Heart left ventricle (tissue), 16 donors: ENCODE measurements at regions not wholly inside any gene's neighbourhood (a gene's known extent, or its start where the extent isn't known, plus 50 kb on each side); places are given as distances from the start of the nearest gene placed in this dataset.

Experiments used
- ATAC-seq, 4 donors: fragments of 200-7000 bp; cut with Tn5 transposase; one replicate each; pipeline ENCODE4 v1.9.1; 2020 to 2022; ENCODE audit warnings: moderate library complexity in 4 of 4, mild to moderate bottlenecking in 3 of 4, moderate number of reproducible peaks in 1 of 4
- DNase-seq, 5 donors: peaks; one replicate each; pipeline ENCODE4 v3.0.0-alpha.2; 2020
- H3K27ac ChIP-seq, 12 donors: fragments of 200-600 bp; sonication (generic) in 4 of 12; one replicate each; pipeline versions ENCODE4 v1.5.0 to v1.8.0; 2016 to 2022; ENCODE audit warnings: mild to moderate bottlenecking in 2 of 12
- H3K27me3 ChIP-seq, 9 donors: fragments of 200-600 bp; sonication (generic) in 2 of 9; one replicate each; pipeline versions ENCODE4 v1.5.1 to v1.8.0; 2016 to 2022; ENCODE audit warnings: mild to moderate bottlenecking in 3 of 9
- H3K36me3 ChIP-seq, 9 donors: fragments of 200-600 bp; sonication (generic) in 2 of 9; one replicate each; pipeline versions ENCODE4 v1.5.0 to v1.8.0; 2018 to 2022; ENCODE audit warnings: mild to moderate bottlenecking in 2 of 9
- H3K4me1 ChIP-seq, 12 donors: fragments of 200-600 bp; sonication (generic) in 4 of 12; one replicate each; pipeline versions ENCODE4 v1.5.0 to v1.8.0; 2016 to 2022; ENCODE audit warnings: mild to moderate bottlenecking in 3 of 12
- H3K4me3 ChIP-seq, 12 donors: fragments of 200-600 bp; sonication (generic) in 4 of 12; one replicate each; pipeline versions ENCODE4 v1.5.0 to v1.8.0; 2017 to 2022; ENCODE audit warnings: mild to moderate bottlenecking in 9 of 12, moderate library complexity in 4 of 12
- H3K9me3 ChIP-seq, 12 donors: fragments of 200-600 bp; sonication (generic) in 4 of 12; one replicate each; pipeline versions ENCODE4 v1.5.0 to v1.8.0; 2016 to 2022; ENCODE audit warnings: mild to moderate bottlenecking in 1 of 12
- CTCF ChIP-seq, 12 donors: fragments of 200-600 bp; sonication (generic) in 4 of 12; IDR thresholded peaks; one replicate each; pipeline versions ENCODE4 v1.5.0 to v1.8.0; 2018 to 2022; ENCODE audit warnings: antibody characterized with exemption in 12 of 12, mild to moderate bottlenecking in 5 of 12
- POLR2A ChIP-seq, 2 donors: fragments of 450-650 bp; IDR thresholded peaks; one replicate each; pipeline ENCODE4 v1.6.1; 2017; ENCODE audit warnings: antibody characterized with exemption in 2 of 2, mild to moderate bottlenecking in 2 of 2, moderate library complexity in 2 of 2
- WGBS, 4 donors: extraction: QIAGEN DNeasy Blood & Tissue Kit in 2 of 4; methylation state at CpG; one replicate each; pipeline versions ENCODE4 v1.1.5 to v1.1.7; 2013 to 2018; 5-methylcytosine and 5-hydroxymethylcytosine counted together
- intact Hi-C, 10 donors: fragments of 100-400 bp; cut with DNase I; formaldehyde crosslinking; loops; one replicate each; pipeline versions ENCODE4 v1.11.1 to v1.14.2; 2022
- donor health status: ischemic (EF 13 %, LVEDD 7.1; RV severe dilation, severe dysfunction).
- donor health status: healthy with polysubstance abuse.
- donor health status: DM: no; HTN: yes; CAD: no.
- donor health status: DM: no; HTN: no; CAD: no.
- donor health status: ischemic (EF 25% LVEDD 6.9; RV normal size, moderate dysfunction).
- donor health status: ischemic (EF 25% LVEDD 5.7; RV mildly dilated, moderate dysfunction).
- donor health status: healthy.
- donor health status: DM: yes; HTN: yes; CAD: no.
- donor health status: ischemic (EF 35%, LVEDD 5.7; RV mildly dilated, moderate dysfunction).
- donor health status: nonischemic (EF 11% LVEDD 7.7; RV severe dilation, severe dysfunction).
- donor health status: DM: yes; HTN: yes; CAD: no.
- donor health status: PGD.
- donor health status: ischemic (EF 29% LVEDD 5.4; RV normal size, mild dysfunction).
- donor health status: nonischemic (EF 23%, LVEDD 6.1; RV moderate dilation, normal function).

- TF ChIP-seq CTCF (IDR thresholded peaks at IDR 0.05) (no peak), POLR2A (IDR thresholded peaks at IDR 0.05) (no peak)
- 54 to 83% (median 82%) methylated on average over 2 of the region's 2 CpGs for WGBS, 4 donors
These were observed 277.9 kb downstream of the RBM26 start for GRCh38 chr13:79128158-79128557.

GRCh38 chr13:79126706-79127105, 279.3 kb downstream of the RBM26 start:
- Histone ChIP-seq H3K27ac (no peak overlapping the region), H3K9me3 (peaks cover 0 to 13% (median 0%) of the 10 kb centered on the region in 12 donors), H3K4me3 (no peak overlapping the region), H3K27me3 (no peaks in the 10 kb centered on the region), H3K36me3 (no peaks in the 10 kb centered on the region), H3K4me1 (no peaks in the 10 kb centered on the region)
- DNase-seq (no peak), ATAC-seq (no peak)
- intact Hi-C loops = no loop called here
- WGBS, 4 donors = 84 to 93% (median 87%) methylated on average over 1 of the region's 1 CpG
- no peak for TF ChIP-seq POLR2A (IDR thresholded peaks at IDR 0.05)
- TF ChIP-seq CTCF (IDR thresholded peaks at IDR 0.05) = no peak

More at GRCh38 chr13:79128158-79128557, 277.9 kb downstream of the RBM26 start:
- Histone ChIP-seq H3K4me1 (no peaks in the 10 kb centered on the region), H3K27me3 (no peaks in the 10 kb centered on the region), H3K36me3 (no peaks in the 10 kb centered on the region), H3K27ac (no peak overlapping the region), H3K4me3 (no peak overlapping the region), H3K9me3 (peaks cover 0 to 13% (median 0%) of the 10 kb centered on the region in 12 donors)
- no peak for ATAC-seq
- intact Hi-C loops = no loop called here
- DNase-seq = no peak

- DNase-seq (no peak), ATAC-seq (no peak)
- Histone ChIP-seq H3K27ac (no peak overlapping the region), H3K36me3 (no peaks in the 10 kb centered on the region), H3K27me3 (no peaks in the 10 kb centered on the region), H3K9me3 (peaks cover 0 to 13% (median 0%) of the 10 kb centered on the region in 12 donors), H3K4me1 (no peaks in the 10 kb centered on the region), H3K4me3 (no peak overlapping the region)
- WGBS, 4 donors = 76 to 88% (median 86%) methylated on average over 2 of the region's 2 CpGs
- TF ChIP-seq CTCF (IDR thresholded peaks at IDR 0.05) (no peak), POLR2A (IDR thresholded peaks at IDR 0.05) (no peak)
- intact Hi-C loops = no loop called here
These were observed 281.9 kb downstream of the RBM26 start for GRCh38 chr13:79124183-79124582.

GRCh38 chr13:79121286-79121685, 284.8 kb downstream of the RBM26 start:
- WGBS, 4 donors = 68 to 82% (median 74%) methylated on average over 4 of the region's 4 CpGs
- no peaks in the 10 kb centered on the region for H3K27me3 ChIP-seq
- TF ChIP-seq POLR2A (IDR thresholded peaks at IDR 0.05) (no peak), CTCF (IDR thresholded peaks at IDR 0.05) (no peak)
- no peaks in the 10 kb centered on the region for H3K36me3 ChIP-seq
- H3K4me3 ChIP-seq = no peak overlapping the region
- ATAC-seq = no peak
- H3K9me3 ChIP-seq = no peaks in the 10 kb centered on the region
- H3K4me1 ChIP-seq = no peaks in the 10 kb centered on the region
- intact Hi-C loops = no loop called here
- H3K27ac ChIP-seq = no peak overlapping the region
- DNase-seq = no peak
